ENCODE measurements at regions not wholly inside any gene's neighbourhood (a gene's known extent, or its start where the extent isn't known, plus 50 kb on each side); places are given as distances from the start of the nearest gene placed in this dataset.

DNA sequence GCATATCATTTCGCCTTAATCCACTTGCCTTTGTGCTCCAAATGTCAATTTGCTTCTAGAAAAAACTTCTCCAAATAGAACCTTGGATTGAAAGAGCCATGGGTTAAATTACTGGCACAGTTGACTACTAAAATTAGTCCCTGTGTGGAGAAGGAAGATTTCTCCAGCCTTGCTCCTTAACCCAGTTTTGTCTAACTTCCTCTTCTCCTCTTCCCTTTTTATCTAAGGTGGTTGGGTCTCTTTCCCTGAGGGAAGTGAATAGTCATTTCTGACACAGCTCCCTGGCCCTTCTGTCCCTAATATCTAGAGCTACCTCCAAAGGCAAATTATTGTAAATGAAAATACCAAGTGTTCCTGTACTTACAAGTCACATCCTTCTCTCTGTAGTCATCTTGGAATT lies 527.9 kb upstream of the TBL1XR1 start:
- no peak for DNase-seq (ENCODE audit: low read depth)
- TF ChIP-seq CTCF (conservative IDR thresholded peaks at IDR 0.05; ENCODE audit: low read depth, low read length), result no peak
- no peak overlapping the region for H3K4me3 ChIP-seq (ENCODE audit: low read length)

GRCh38 chr3:177726807-177727206 lies 529.5 kb upstream of the TBL1XR1 start:
- no peak for TF ChIP-seq CTCF (conservative IDR thresholded peaks at IDR 0.05; ENCODE audit: low read depth, low read length)
- H3K4me3 ChIP-seq (ENCODE audit: low read length), result no peak overlapping the region
- no peak for DNase-seq (ENCODE audit: low read depth)

DNA sequence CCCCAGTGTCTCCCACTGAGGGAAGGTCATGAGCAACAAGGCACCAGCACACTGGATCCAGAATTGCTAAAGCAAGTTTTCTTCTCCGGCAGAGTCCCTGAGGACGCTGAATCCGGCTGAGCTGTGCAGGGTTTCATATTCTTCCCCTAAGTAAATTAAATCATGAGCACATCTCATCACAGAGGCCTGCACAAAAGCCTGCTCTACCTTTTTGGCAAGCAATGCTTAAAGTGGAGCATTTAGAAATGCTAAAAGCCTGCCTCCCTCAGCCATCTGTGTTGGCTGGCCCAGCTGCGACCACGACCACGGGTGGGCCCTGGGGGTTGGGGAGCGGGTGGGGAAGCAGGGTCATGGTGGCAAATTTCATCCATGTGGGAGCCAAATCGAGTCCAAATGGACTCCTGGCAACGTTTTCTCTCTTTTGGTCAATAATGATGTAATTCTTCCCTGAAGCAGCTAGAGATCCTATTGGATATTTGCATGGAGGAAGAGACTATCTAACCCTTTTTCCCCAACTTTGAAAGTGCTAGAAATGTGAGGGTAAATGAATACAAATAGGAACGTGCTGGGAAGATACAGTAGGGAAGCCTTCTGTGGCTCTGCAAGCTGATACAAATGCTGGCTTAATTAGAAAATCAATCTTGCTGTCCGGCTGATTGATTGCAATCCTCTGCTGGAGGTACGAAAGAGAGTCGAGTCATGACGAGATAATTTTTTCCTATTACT lies 532.8 kb upstream of the TBL1XR1 start:
- no peak for DNase-seq (ENCODE audit: low read depth)
- no peak for TF ChIP-seq CTCF (conservative IDR thresholded peaks at IDR 0.05; ENCODE audit: low read depth, low read length)
- H3K4me3 ChIP-seq (ENCODE audit: low read length), result no peak overlapping the region

DNA sequence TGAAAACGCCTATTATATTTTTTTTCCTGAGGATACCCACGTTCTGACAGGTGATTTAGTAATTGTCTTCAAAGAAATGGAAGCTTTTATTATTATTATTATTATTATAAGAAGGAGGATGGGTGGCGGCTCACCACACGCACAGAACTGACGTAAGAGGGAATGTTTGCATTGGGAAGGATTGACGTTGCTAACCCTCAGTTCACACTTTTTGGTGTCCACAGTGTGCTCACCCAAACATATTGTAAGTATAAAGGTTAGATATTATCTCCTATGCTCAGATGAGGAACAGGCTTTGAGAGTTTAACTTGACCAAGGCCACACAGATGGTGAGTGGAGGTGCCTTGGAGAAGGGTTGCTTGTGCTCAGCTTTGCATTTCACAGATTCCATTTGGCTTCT lies 533.5 kb upstream of the TBL1XR1 start:
- no peak for TF ChIP-seq CTCF (conservative IDR thresholded peaks at IDR 0.05; ENCODE audit: low read depth, low read length)
- DNase-seq (ENCODE audit: low read depth), result no peak
- H3K4me3 ChIP-seq (ENCODE audit: low read length), result no peak overlapping the region

- peak; percentile 55 for DNase-seq (ENCODE audit: low read depth)
- TF ChIP-seq CTCF (conservative IDR thresholded peaks at IDR 0.05; ENCODE audit: low read depth, low read length), result no peak
- H3K4me3 ChIP-seq (ENCODE audit: low read length), result no peak overlapping the region
Measured at GRCh38 chr3:177731644-177732268, 534.5 kb upstream of the TBL1XR1 start.

DNA sequence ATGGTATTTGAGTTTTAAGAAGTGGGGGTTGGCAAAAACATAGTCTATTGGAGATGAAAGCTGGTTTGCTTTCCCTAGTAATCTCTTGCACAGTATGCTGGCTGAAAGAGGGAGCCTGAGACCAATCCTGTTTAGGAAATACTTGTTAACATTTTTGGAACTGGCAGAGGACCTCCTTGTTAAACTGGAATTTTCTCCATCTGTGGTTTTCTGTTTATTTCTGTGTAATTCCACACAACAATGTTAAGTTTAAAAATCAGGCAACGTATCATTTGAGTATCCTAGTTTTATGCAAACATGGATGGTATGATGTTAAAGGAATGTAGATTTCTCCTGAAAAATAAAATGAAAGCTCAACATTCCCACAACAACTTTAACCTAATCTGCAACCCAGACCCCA lies 536.0 kb upstream of the TBL1XR1 start:
- H3K4me3 ChIP-seq (ENCODE audit: low read length), result no peak overlapping the region
- no peak for DNase-seq (ENCODE audit: low read depth)
- TF ChIP-seq CTCF (conservative IDR thresholded peaks at IDR 0.05; ENCODE audit: low read depth, low read length), result no peak

DNA sequence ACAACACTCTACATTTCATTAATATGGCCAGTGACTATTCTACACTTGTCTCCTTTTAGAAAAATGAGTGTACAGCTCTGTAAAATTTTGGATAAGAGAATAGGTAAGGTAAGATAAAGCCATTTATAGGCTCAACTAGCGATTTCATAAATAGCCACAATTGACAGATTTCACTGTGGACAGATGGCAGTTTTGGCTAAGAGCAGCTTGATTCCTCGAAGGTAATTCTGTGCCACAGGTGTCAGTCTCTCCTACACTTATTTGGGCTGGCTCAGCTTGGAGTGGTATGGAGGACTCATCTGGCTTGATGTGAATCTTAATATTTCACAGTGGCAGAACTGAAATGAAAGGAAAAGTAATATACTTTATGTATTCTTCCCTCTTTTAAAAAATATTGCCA lies 536.7 kb upstream of the TBL1XR1 start:
- H3K4me3 ChIP-seq (ENCODE audit: low read length), result no peak overlapping the region
- DNase-seq (ENCODE audit: low read depth), result no peak
- TF ChIP-seq CTCF (conservative IDR thresholded peaks at IDR 0.05; ENCODE audit: low read depth, low read length), result no peak
